HEK293T (cell line): ENCODE measurements at regions not wholly inside any gene's neighbourhood (a gene's known extent, or its start where the extent isn't known, plus 50 kb on each side); places are given as distances from the start of the nearest gene placed in this dataset.

ENCODE experiments used
- ARNT ChIP-seq: fragments of 450-650 bp; IDR thresholded peaks from 2 replicates; pipeline ENCODE4 v1.6.1; 2017; ENCODE audit warnings: mild to moderate bottlenecking
- BHLHE40 ChIP-seq: fragments of 450-650 bp; IDR thresholded peaks from 2 replicates; pipeline ENCODE4 v1.6.1; 2016; ENCODE audit warnings: mild to moderate bottlenecking, moderate library complexity, borderline replicate concordance
- CTBP1 ChIP-seq: fragments of 450-650 bp; IDR thresholded peaks from 2 replicates; pipeline ENCODE4 v1.6.1; 2016; ENCODE audit warnings: borderline replicate concordance
- FOXA1 ChIP-seq: fragments of 450-650 bp; IDR thresholded peaks from 2 replicates; pipeline ENCODE4 v1.6.1; 2016; ENCODE audit warnings: mild to moderate bottlenecking
- FOXK2 ChIP-seq: fragments of 450-650 bp; IDR thresholded peaks from 2 replicates; pipeline ENCODE4 v1.6.1; 2016; ENCODE audit warnings: mild to moderate bottlenecking
- FOXM1 ChIP-seq: fragments of 450-650 bp; IDR thresholded peaks from 2 replicates; pipeline ENCODE4 v1.6.1; 2017; ENCODE audit warnings: mild to moderate bottlenecking, borderline replicate concordance
- L3MBTL2 ChIP-seq: fragments of 450-650 bp; conservative IDR thresholded peaks from 2 replicates; pipeline ENCODE4 v1.6.1; 2016; ENCODE audit warnings: mild to moderate bottlenecking
- SP1 ChIP-seq: fragments of 450-650 bp; IDR thresholded peaks from 2 replicates; pipeline ENCODE4 v1.6.1; 2017
- SUZ12 ChIP-seq: fragments of 450-650 bp; IDR thresholded peaks from 2 replicates; pipeline ENCODE4 v1.6.1; 2016; ENCODE audit warnings: mild to moderate bottlenecking
- TARDBP ChIP-seq: fragments of 450-650 bp; IDR thresholded peaks from 2 replicates; pipeline ENCODE4 v1.6.1; 2016
- ZNF384 ChIP-seq: fragments of 450-650 bp; IDR thresholded peaks from 2 replicates; pipeline ENCODE4 v1.6.1; 2016
- TF ChIP-seq, protein P1 (sequence below): fragments of 450-650 bp; IDR thresholded peaks from 2 replicates; pipeline ENCODE4 v1.6.1; 2016

GRCh38 chr20:24739746-24740145 lies 209.3 kb upstream of the CST7 start:
- TF ChIP-seq FOXA1: no peak
- TF ChIP-seq BHLHE40: no peak
- TF ChIP-seq L3MBTL2: no peak
- TF ChIP-seq FOXM1: no peak
- TF ChIP-seq, protein P1, sequence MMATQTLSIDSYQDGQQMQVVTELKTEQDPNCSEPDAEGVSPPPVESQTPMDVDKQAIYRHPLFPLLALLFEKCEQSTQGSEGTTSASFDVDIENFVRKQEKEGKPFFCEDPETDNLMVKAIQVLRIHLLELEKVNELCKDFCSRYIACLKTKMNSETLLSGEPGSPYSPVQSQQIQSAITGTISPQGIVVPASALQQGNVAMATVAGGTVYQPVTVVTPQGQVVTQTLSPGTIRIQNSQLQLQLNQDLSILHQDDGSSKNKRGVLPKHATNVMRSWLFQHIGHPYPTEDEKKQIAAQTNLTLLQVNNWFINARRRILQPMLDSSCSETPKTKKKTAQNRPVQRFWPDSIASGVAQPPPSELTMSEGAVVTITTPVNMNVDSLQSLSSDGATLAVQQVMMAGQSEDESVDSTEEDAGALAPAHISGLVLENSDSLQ: no peak
- TF ChIP-seq TARDBP: no peak
- no peak for TF ChIP-seq SP1
- no peak for TF ChIP-seq SUZ12
- no peak for TF ChIP-seq ARNT
- no peak for TF ChIP-seq CTBP1
- no peak for TF ChIP-seq ZNF384
- TF ChIP-seq FOXK2: no peak
